ENCODE measurements at regions not wholly inside any gene's neighbourhood (a gene's known extent, or its start where the extent isn't known, plus 50 kb on each side); places are given as distances from the start of the nearest gene placed in this dataset.

GRCh38 chr13:79194272-79194671, 211.8 kb downstream of the RBM26 start:
- TF ChIP-seq ZBTB38 (CRISPR knock-in tag; IDR thresholded peaks at IDR 0.05): no peak
- TF ChIP-seq HOMEZ (CRISPR knock-in tag; IDR thresholded peaks at IDR 0.05; ENCODE audit: low read depth): no peak
- TF ChIP-seq MYNN (CRISPR knock-in tag; IDR thresholded peaks at IDR 0.05; ENCODE audit: low read depth): no peak
- no peak for TF ChIP-seq GABPB1 (CRISPR knock-in tag; IDR thresholded peaks at IDR 0.05)
- no peak for TF ChIP-seq ZNF629 (CRISPR knock-in tag; conservative IDR thresholded peaks at IDR 0.05)
- no peak for TF ChIP-seq SNAPC5 (CRISPR knock-in tag; IDR thresholded peaks at IDR 0.05; ENCODE audit: borderline replicate concordance)
- no peak for TF ChIP-seq RAD21 (CRISPR knock-in tag; IDR thresholded peaks at IDR 0.05)
- no peak for TF ChIP-seq PTBP1 (IDR thresholded peaks at IDR 0.05; ENCODE audit: low read depth, low read length, poor library complexity, severe bottlenecking)
- TF ChIP-seq IKZF5 (CRISPR knock-in tag; IDR thresholded peaks at IDR 0.05): no peak
- no peak for TF ChIP-seq ZNF800 (CRISPR knock-in tag; IDR thresholded peaks at IDR 0.05)
- no peak for TF ChIP-seq MYC (CRISPR knock-in tag; IDR thresholded peaks at IDR 0.05; ENCODE audit: borderline replicate concordance)
- TF ChIP-seq MTA3 (CRISPR knock-in tag; IDR thresholded peaks at IDR 0.05): no peak
- no peak for TF ChIP-seq JUND (CRISPR knock-in tag; IDR thresholded peaks at IDR 0.05)
- TF ChIP-seq PAF1 (CRISPR knock-in tag; IDR thresholded peaks at IDR 0.05): no peak
